GM13976 (cell line): ENCODE measurements at regions not wholly inside any gene's neighbourhood (a gene's known extent, or its start where the extent isn't known, plus 50 kb on each side); places are given as distances from the start of the nearest gene placed in this dataset.
"Not testable (repeated sequence)": the region's sequence is repeated elsewhere in the genome, so short reads cannot be mapped to it uniquely, and the experiment has no call there.

Source experiments
- DNase-seq: peaks from one replicate; pipeline ENCODE4 v3.0.0; 2012; ENCODE audit warnings: low spot score
- CTCF ChIP-seq: IDR thresholded peaks from 2 replicates; pipeline ENCODE4 v1.5.1; 2012; ENCODE audit warnings: borderline replicate concordance, mild to moderate bottlenecking; ENCODE audit not compliant: insufficient read depth; ENCODE audit errors: extremely low read depth, missing control alignments, control extremely low read depth
- in situ Hi-C: fragments of 300-500 bp; cut with MboI; formaldehyde crosslinking; loops from one replicate; pipeline ENCODE4 v1.12.0; 2022; ENCODE audit warnings: low sequenced_read_pairs, mixed read lengths, inconsistent platforms; ENCODE audit not compliant: unreplicated experiment

DNA sequence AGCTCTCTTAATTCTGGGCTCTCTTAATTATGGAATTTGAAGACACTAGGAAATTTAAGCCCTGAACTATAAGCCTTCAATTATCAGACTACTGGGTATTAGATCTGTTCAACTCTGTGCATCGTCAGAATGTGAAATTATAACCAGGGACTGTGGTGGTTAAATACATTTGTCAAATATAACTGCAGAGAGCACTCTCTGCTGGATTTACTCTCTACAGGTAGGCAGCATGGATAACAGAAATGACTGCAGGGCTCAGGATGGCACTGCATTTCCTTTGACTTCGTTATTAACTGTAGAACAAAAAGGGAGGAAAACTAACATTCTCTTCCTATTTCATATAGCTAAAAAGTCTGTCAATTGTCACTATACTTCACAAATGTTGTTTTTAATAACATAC, 310.1 kb upstream of the RASGEF1B start:
- DNase-seq: no peak
- TF ChIP-seq CTCF: no peak
- in situ Hi-C loops: no loop called here

- DNase-seq, in situ Hi-C loops: not testable (repeated sequence)
Measured at GRCh38 chr4:81777718-81778117, 306.0 kb upstream of the RASGEF1B start.

DNA sequence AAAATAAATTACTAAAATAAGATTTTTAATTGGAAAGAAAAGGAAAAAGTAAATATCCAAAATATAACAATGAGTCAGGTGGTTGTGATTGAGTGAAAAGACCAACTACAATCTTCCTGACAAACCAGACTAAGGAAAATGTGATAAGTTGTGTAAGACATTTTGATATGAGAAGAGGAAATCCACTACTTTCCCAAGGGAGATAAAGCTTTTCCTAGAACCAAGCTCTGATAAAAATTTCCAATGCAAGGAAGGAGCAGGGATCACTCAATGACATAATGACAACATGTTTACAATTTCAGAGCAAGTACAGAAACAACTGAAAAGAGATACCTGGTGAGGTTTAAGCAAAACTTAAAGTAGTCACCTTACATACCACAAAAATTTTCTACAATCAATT, 305.1 kb upstream of the RASGEF1B start:
- no peak for TF ChIP-seq CTCF
- in situ Hi-C loops: no loop called here
- no peak for DNase-seq

DNA sequence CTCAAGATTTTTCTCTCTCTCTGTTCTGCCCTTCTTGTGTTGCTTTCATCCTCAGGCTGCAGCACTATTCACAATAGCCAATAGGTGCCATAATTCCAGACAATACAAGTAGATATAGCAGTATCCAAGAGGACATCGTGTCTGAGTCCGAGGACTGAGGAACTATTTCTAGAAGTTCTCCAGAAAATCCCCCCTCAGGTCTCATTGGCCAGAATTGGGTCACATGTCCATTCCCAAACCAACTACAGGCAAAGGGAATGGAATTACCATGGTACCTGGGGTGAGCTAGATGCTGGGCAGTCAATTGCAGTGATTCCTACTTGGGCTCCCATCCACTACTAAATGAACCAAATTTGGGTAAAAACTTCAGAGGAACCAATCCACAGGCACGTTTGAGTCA, 301.9 kb upstream of the RASGEF1B start:
- no peak for TF ChIP-seq CTCF
- DNase-seq: no peak
- in situ Hi-C loops: no loop called here

DNA sequence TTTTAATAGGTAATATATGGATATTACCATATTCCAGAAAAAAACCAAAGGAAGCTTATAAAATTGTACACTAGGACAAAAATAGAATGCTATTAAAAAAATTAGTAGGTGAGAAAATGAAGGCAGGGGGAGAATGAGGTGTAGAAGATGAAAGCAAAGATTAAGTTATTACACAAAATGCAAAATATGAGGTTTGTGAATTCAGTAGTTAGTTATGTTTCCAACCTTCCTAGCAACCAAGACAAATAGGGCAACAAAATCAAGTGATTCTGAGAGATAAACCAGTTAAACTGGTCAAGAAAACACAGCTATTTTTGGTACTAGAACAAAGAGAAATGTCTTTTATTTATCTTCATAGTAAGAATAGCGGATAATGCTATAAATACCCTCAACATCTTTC, 300.0 kb upstream of the RASGEF1B start:
- in situ Hi-C loops: no loop called here
- DNase-seq: no peak
- TF ChIP-seq CTCF: no peak

DNA sequence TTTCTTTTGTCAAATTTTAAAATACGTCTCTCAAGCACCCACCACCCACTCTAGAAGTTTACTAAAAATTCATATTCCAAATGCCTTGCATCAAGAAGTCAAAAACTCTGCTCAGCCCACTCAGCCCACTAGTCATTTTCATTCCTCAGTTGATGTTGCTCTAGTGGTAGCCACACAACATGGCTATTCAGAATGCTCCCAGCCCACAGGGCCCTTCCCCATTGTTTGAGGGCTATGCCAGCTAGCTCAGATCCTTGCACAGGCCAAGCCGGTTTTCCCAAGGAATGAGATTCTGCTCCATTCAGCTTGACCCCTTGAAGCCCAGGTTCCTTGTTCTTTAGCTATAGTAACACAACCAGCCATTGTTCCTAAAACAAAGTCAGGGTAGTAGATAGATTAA, 297.5 kb upstream of the RASGEF1B start:
- no peak for TF ChIP-seq CTCF
- DNase-seq: no peak
- in situ Hi-C loops: no loop called here

DNA sequence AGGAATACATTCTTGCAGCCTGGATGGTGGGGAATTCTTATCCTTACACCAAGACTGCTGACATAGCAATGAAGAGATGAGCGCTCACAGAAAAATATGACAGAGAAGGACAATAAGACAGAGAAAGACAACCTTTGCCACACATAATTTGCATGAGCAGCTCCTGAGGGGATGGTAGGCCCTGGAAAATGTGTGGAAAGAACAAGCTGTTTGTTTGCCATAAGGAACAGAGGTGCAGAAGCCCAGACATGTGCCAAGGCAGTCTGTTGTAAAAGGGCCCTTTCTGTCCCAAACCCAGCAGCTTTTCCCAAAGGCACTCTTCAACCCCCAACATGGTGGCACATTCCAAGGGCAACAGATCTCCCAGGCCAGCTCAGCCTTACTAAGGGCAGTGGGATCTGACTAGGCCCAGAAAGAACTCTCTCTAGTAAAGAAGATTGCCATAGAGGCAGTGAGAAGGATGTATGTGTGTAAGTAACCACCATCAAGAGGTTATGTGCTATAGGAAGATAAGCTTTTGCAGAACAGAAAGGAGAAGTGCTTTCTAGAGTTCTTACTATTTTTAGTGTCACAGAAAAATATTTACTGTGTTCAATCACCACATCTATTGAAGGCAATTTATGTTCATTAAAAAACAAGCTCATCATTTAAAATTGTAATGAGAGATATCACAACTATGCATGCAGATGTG, 287.0 kb upstream of the RASGEF1B start:
- no peak for DNase-seq
- in situ Hi-C loops: no loop called here
- TF ChIP-seq CTCF: no peak
